HUES6 (cell line): ENCODE measurements at regions not wholly inside any gene's neighbourhood (a gene's known extent, or its start where the extent isn't known, plus 50 kb on each side); places are given as distances from the start of the nearest gene placed in this dataset.
A peak's percentile ranks its signal among the peaks of the same experiment; 100 is the strongest.
"Not testable (repeated sequence)": the region's sequence is repeated elsewhere in the genome, so short reads cannot be mapped to it uniquely, and the experiment has no call there.

Experiments
- H3K27ac ChIP-seq: 2 replicates; pipeline ENCODE4 v1.7.0; 2013; ENCODE audit warnings: low read depth, mild to moderate bottlenecking, low read length, inconsistent platforms
- H3K27me3 ChIP-seq: 2 replicates; pipeline ENCODE4 v1.6.1; 2013; ENCODE audit warnings: low read length; ENCODE audit not compliant: control insufficient read depth, insufficient read depth
- H3K36me3 ChIP-seq: 2 replicates; pipeline ENCODE4 v1.6.1; 2013; ENCODE audit warnings: low read length; ENCODE audit not compliant: control insufficient read depth, insufficient read depth
- H3K4me1 ChIP-seq: 2 replicates; pipeline ENCODE4 v1.6.1; 2013; ENCODE audit warnings: low read length; ENCODE audit not compliant: control insufficient read depth, insufficient read depth
- H3K4me3 ChIP-seq: 2 replicates; pipeline ENCODE4 v1.5.1; 2013; ENCODE audit warnings: low read depth, low read length
- H3K9ac ChIP-seq: one replicate; pipeline ENCODE4 v1.6.1; 2013; ENCODE audit warnings: mild to moderate bottlenecking, low read length
- H3K9me3 ChIP-seq: 2 replicates; pipeline ENCODE4 v1.6.1; 2013; ENCODE audit warnings: low read depth, low read length; ENCODE audit not compliant: control insufficient read depth, insufficient read depth

- H3K27me3 ChIP-seq = no peaks in the 10 kb centered on the region
- H3K27ac ChIP-seq = peak overlapping the region; percentile 55; the same call in 1 of the 2 replicates
- no peaks in the 10 kb centered on the region for H3K9me3 ChIP-seq
- H3K36me3 ChIP-seq = no peaks in the 10 kb centered on the region
- H3K4me3 ChIP-seq = no peak overlapping the region
- peaks cover 50% of the 10 kb centered on the region for H3K4me1 ChIP-seq
- peak overlapping the region; percentile 68 for H3K9ac ChIP-seq
Observed at GRCh38 chr4:128635141-128635954, 174.2 kb upstream of the JADE1 start.

- H3K4me1 ChIP-seq = peaks cover 30% of the 10 kb centered on the region
- H3K4me3 ChIP-seq = no peak overlapping the region
Observed at GRCh38 chr4:128633067-128633466, 176.4 kb upstream of the JADE1 start.

GRCh38 chr4:128630871-128631270, 178.6 kb upstream of the JADE1 start:
- Histone ChIP-seq H3K4me1 (peaks cover 9% of the 10 kb centered on the region), H3K9ac (no peak overlapping the region), H3K27me3 (no peaks in the 10 kb centered on the region), H3K27ac (no peak overlapping the region), H3K9me3 (no peaks in the 10 kb centered on the region), H3K36me3 (no peaks in the 10 kb centered on the region), H3K4me3 (no peak overlapping the region)

More at GRCh38 chr4:128633067-128633466, 176.4 kb upstream of the JADE1 start:
- Histone ChIP-seq H3K27me3 (no peaks in the 10 kb centered on the region), H3K27ac (no peak overlapping the region), H3K36me3 (no peaks in the 10 kb centered on the region), H3K9ac (no peak overlapping the region), H3K9me3 (no peaks in the 10 kb centered on the region)

GRCh38 chr4:128623508-128624215, 185.8 kb upstream of the JADE1 start:
- H3K9ac ChIP-seq = no peak overlapping the region
- 0 out of 2 replicates have a peak, but pooled peaks cover 5% of the 10 kb centered on the region for H3K9me3 ChIP-seq
- no peaks in the 10 kb centered on the region for H3K4me1 ChIP-seq
- no peaks in the 10 kb centered on the region for H3K36me3 ChIP-seq
- no peak overlapping the region for H3K4me3 ChIP-seq
- no peak overlapping the region for H3K27ac ChIP-seq
- no peaks in the 10 kb centered on the region for H3K27me3 ChIP-seq

GRCh38 chr4:128620279-128620965, 189.1 kb upstream of the JADE1 start:
- not testable (repeated sequence) for H3K27ac ChIP-seq, H3K4me1 ChIP-seq, H3K9ac ChIP-seq, H3K9me3 ChIP-seq, H3K27me3 ChIP-seq, H3K36me3 ChIP-seq, H3K4me3 ChIP-seq

- Histone ChIP-seq H3K4me3 (no peak overlapping the region), H3K4me1 (no peaks in the 10 kb centered on the region; the same call in 1 of the 2 replicates), H3K27me3 (no peaks in the 10 kb centered on the region), H3K27ac (no peak overlapping the region), H3K9ac (no peak overlapping the region), H3K36me3 (no peaks in the 10 kb centered on the region), H3K9me3 (no peaks in the 10 kb centered on the region)
Observed at GRCh38 chr4:128615197-128615596, 194.3 kb upstream of the JADE1 start.

- Histone ChIP-seq H3K27ac (no peak overlapping the region), H3K27me3 (no peaks in the 10 kb centered on the region), H3K4me3 (no peak overlapping the region), H3K36me3 (no peaks in the 10 kb centered on the region), H3K4me1 (no peaks in the 10 kb centered on the region; the same call in none of the 2 replicates), H3K9ac (no peak overlapping the region), H3K9me3 (no peaks in the 10 kb centered on the region)
Observed at GRCh38 chr4:128608006-128608405, 201.5 kb upstream of the JADE1 start.

GRCh38 chr4:128606173-128606572, 203.3 kb upstream of the JADE1 start:
- H3K4me3 ChIP-seq = no peak overlapping the region
- H3K36me3 ChIP-seq = no peaks in the 10 kb centered on the region
- H3K27ac ChIP-seq = no peak overlapping the region
- no peak overlapping the region for H3K9ac ChIP-seq
- no peaks in the 10 kb centered on the region for H3K9me3 ChIP-seq
- peaks cover 12% of the 10 kb centered on the region for H3K4me1 ChIP-seq
- H3K27me3 ChIP-seq = no peaks in the 10 kb centered on the region

GRCh38 chr4:128604840-128605239, 204.7 kb upstream of the JADE1 start:
- Histone ChIP-seq H3K27me3 (no peaks in the 10 kb centered on the region), H3K4me3 (no peak overlapping the region), H3K4me1 (peaks cover 21% of the 10 kb centered on the region)

GRCh38 chr4:128604204-128604603, 205.3 kb upstream of the JADE1 start:
- no peaks in the 10 kb centered on the region for H3K36me3 ChIP-seq
- no peaks in the 10 kb centered on the region for H3K27me3 ChIP-seq
- no peak overlapping the region for H3K9ac ChIP-seq
- peaks cover 21% of the 10 kb centered on the region for H3K4me1 ChIP-seq
- H3K4me3 ChIP-seq = no peak overlapping the region
- H3K27ac ChIP-seq = no peak overlapping the region
- no peaks in the 10 kb centered on the region for H3K9me3 ChIP-seq

More at GRCh38 chr4:128604840-128605239, 204.7 kb upstream of the JADE1 start:
- Histone ChIP-seq H3K9ac (no peak overlapping the region), H3K27ac (no peak overlapping the region), H3K9me3 (no peaks in the 10 kb centered on the region), H3K36me3 (no peaks in the 10 kb centered on the region)

- Histone ChIP-seq H3K27ac (no peak overlapping the region), H3K4me1 (peaks cover 21% of the 10 kb centered on the region), H3K9me3 (no peaks in the 10 kb centered on the region), H3K4me3 (no peak overlapping the region), H3K9ac (no peak overlapping the region), H3K36me3 (no peaks in the 10 kb centered on the region), H3K27me3 (no peaks in the 10 kb centered on the region)
Observed at GRCh38 chr4:128603081-128603480, 206.4 kb upstream of the JADE1 start.
